GM23338 (cell line): ENCODE measurements at regions not wholly inside any gene's neighbourhood (a gene's known extent, or its start where the extent isn't known, plus 50 kb on each side); places are given as distances from the start of the nearest gene placed in this dataset.

Source experiments
- ATAC-seq: fragments of 200-7000 bp; cut with Tn5 transposase; 3 replicates; pipeline ENCODE4 v1.9.1; 2020
- DNase-seq: peaks from one replicate; pipeline ENCODE4 v3.0.0-alpha.2; 2015; ENCODE audit warnings: low spot score
- H2AFZ ChIP-seq: fragments of 200-600 bp; sonication (generic); 2 replicates; pipeline ENCODE4 v1.8.0; 2016; ENCODE audit warnings: antibody characterized with exemption, mild to moderate bottlenecking, moderate library complexity
- H3F3A ChIP-seq: fragments of 200-600 bp; sonication (generic); replicated peaks from 2 replicates; pipeline ENCODE4 v1.8.0; 2017; ENCODE audit warnings: antibody characterized with exemption, mixed run types, low read depth
- H3K27ac ChIP-seq: fragments of 200-600 bp; sonication (generic); 2 replicates; pipeline ENCODE4 v1.6.1; 2016; ENCODE audit warnings: low read depth
- H3K27me3 ChIP-seq: fragments of 200-600 bp; sonication (generic); 2 replicates; pipeline ENCODE4 v1.8.0; 2016; ENCODE audit warnings: mild to moderate bottlenecking, mixed run types, moderate library complexity; ENCODE audit not compliant: insufficient read depth
- H3K36me3 ChIP-seq: fragments of 200-600 bp; sonication (generic); 2 replicates; pipeline ENCODE4 v1.8.0; 2016; ENCODE audit warnings: mild to moderate bottlenecking; ENCODE audit not compliant: insufficient read depth
- H3K4me1 ChIP-seq: fragments of 200-600 bp; sonication (generic); 2 replicates; pipeline ENCODE4 v1.8.0; 2016; ENCODE audit warnings: mild to moderate bottlenecking, moderate library complexity; ENCODE audit not compliant: insufficient read depth
- H3K4me2 ChIP-seq: fragments of 200-600 bp; sonication (generic); 2 replicates; pipeline ENCODE4 v1.7.1; 2017; ENCODE audit warnings: mixed run types
- H3K4me3 ChIP-seq: fragments of 200-600 bp; sonication (generic); 2 replicates; pipeline ENCODE4 v1.6.1; 2016; ENCODE audit warnings: mixed run types
- H3K79me2 ChIP-seq: fragments of 200-600 bp; sonication (generic); replicated peaks from 2 replicates; pipeline ENCODE4 v1.8.0; 2017; ENCODE audit warnings: mild to moderate bottlenecking; ENCODE audit not compliant: insufficient read depth
- H3K9me2 ChIP-seq: fragments of 200-600 bp; sonication (generic); 2 replicates; pipeline ENCODE4 v1.8.0; 2017; ENCODE audit not compliant: insufficient read depth
- H4K20me1 ChIP-seq: fragments of 200-600 bp; sonication (generic); replicated peaks from 2 replicates; pipeline ENCODE4 v1.8.0; 2017; ENCODE audit warnings: mild to moderate bottlenecking; ENCODE audit not compliant: insufficient read depth
- H3K27ac Mint-ChIP-seq: 2 replicates; pipeline ENCODE4 v1.8.0; 2020; ENCODE audit warnings: inconsistent platforms, mild to moderate bottlenecking, moderate library complexity, mixed read lengths
- H3K27me3 Mint-ChIP-seq: 3 replicates; pipeline ENCODE4 v1.8.0; 2022; ENCODE audit warnings: low read depth, mild to moderate bottlenecking, moderate library complexity, mixed read lengths, inconsistent platforms; ENCODE audit not compliant: insufficient read depth, poor library complexity
- H3K36me3 Mint-ChIP-seq: 3 replicates; pipeline ENCODE4 v1.8.0; 2021; ENCODE audit warnings: low read depth, mild to moderate bottlenecking, inconsistent platforms, moderate library complexity, mixed read lengths
- H3K4me1 Mint-ChIP-seq: 3 replicates; pipeline ENCODE4 v1.8.0; 2020; ENCODE audit warnings: mild to moderate bottlenecking, inconsistent platforms, mixed read lengths
- H3K4me3 Mint-ChIP-seq: 3 replicates; pipeline ENCODE4 v1.8.0; 2021; ENCODE audit warnings: moderate library complexity, mild to moderate bottlenecking, inconsistent platforms, mixed read lengths
- H3K9me3 Mint-ChIP-seq: 3 replicates; pipeline ENCODE4 v1.8.0; 2020; ENCODE audit warnings: moderate library complexity, mild to moderate bottlenecking, inconsistent platforms, mixed read lengths
- CREB1 ChIP-seq: fragments of 250-450 bp; sonication (Bioruptor Pico); IDR thresholded peaks from 2 replicates; pipeline ENCODE4 v1.5.0; 2020; ENCODE audit warnings: low read depth, mild to moderate bottlenecking, moderate library complexity
- EZH2 ChIP-seq: fragments of 200-600 bp; sonication (generic); IDR thresholded peaks from one replicate; pipeline ENCODE4 v1.8.0; 2017; ENCODE audit warnings: antibody characterized with exemption, mild to moderate bottlenecking, low read depth; ENCODE audit not compliant: unreplicated experiment
- JUNB ChIP-seq: IDR thresholded peaks from one replicate; pipeline ENCODE4 v1.6.1; 2016; ENCODE audit warnings: antibody characterized with exemption; ENCODE audit not compliant: unreplicated experiment
- NANOG ChIP-seq: IDR thresholded peaks from 2 replicates; pipeline ENCODE4 v1.6.1; 2016; ENCODE audit warnings: antibody characterized with exemption, borderline replicate concordance
- POLR2AphosphoS5 ChIP-seq: IDR thresholded peaks from 2 replicates; pipeline ENCODE4 v1.6.1; 2016; ENCODE audit warnings: antibody characterized with exemption, low read depth
- STAT1 ChIP-seq: IDR thresholded peaks from one replicate; pipeline ENCODE4 v1.6.1; 2016; ENCODE audit warnings: antibody characterized with exemption; ENCODE audit not compliant: unreplicated experiment
- ZNF331 ChIP-seq: fragments of 250-450 bp; sonication (Bioruptor Pico); IDR thresholded peaks from 2 replicates; pipeline ENCODE4 v1.5.0; 2020; ENCODE audit warnings: low read depth, mild to moderate bottlenecking, moderate library complexity
- TF ChIP-seq, protein P1 (sequence below): IDR thresholded peaks from one replicate; pipeline ENCODE4 v1.6.1; 2018; ENCODE audit warnings: antibody characterized with exemption; ENCODE audit not compliant: unreplicated experiment
- TF ChIP-seq, protein P2 (sequence below), 2 experiments: fragments of 200-600 bp in 1 of 2; sonication (generic) in 1 of 2; conservative IDR thresholded peaks; 2 replicates each; pipeline versions ENCODE4 v1.5.1 to v1.6.1; 2016 to 2017; ENCODE audit warnings: antibody characterized with exemption in 2 of 2, low read depth in 2 of 2, mild to moderate bottlenecking in 2 of 2, moderate library complexity in 1 of 2
- TF ChIP-seq, protein P3 (sequence below): fragments of 250-450 bp; sonication (Bioruptor Pico); IDR thresholded peaks from 2 replicates; pipeline ENCODE4 v1.5.0; 2020; ENCODE audit warnings: mild to moderate bottlenecking, moderate library complexity
- TF ChIP-seq, protein P4 (sequence below): IDR thresholded peaks from 2 replicates; pipeline ENCODE4 v1.6.1; 2016; ENCODE audit warnings: antibody characterized with exemption

DNA sequence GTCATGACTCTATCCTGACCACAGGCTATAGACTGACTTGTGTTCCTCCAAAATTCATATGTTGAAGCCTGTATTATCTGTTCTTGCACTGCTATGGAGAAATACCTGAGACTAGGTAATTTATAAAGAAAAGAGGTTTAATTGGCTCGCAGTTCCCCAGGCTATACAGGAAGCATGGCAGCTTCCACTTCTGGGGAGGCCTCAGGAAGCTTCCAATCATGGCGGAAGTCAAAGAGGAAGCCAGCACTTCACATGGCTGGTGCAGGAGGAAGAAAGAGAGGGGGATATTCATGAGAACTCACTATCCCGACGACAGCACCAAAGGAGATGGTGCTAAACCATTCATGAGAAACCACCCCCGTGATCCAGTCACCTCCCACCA is 84.3 kb upstream of the KDM7A start:
- ATAC-seq (no peak), DNase-seq (no peak)
- Histone ChIP-seq H3K27ac (no peak overlapping the region), H3K36me3 (no peaks in the 10 kb centered on the region), H3F3A (no peaks in the 10 kb centered on the region), H3K9me2 (0 out of 2 replicates have a peak, but pooled peaks cover 11% of the 10 kb centered on the region), H4K20me1 (no peaks in the 10 kb centered on the region), H3K4me3 (no peak overlapping the region), H3K4me2 (no peak overlapping the region), H2AFZ (peak overlapping the region; percentile 14; the same call in 1 of the 2 replicates), H3K79me2 (no peaks in the 10 kb centered on the region), H3K4me1 (no peaks in the 10 kb centered on the region), H3K27me3 (no peaks in the 10 kb centered on the region)
- Mint-ChIP-seq H3K36me3 (no peaks in the 10 kb centered on the region), H3K4me1 (no peaks in the 10 kb centered on the region), H3K4me3 (no peak overlapping the region), H3K27me3 (peaks cover 5% of the 10 kb centered on the region), H3K27ac (no peak overlapping the region), H3K9me3 (peaks cover 12% of the 10 kb centered on the region)
- TF ChIP-seq CREB1, result no peak
- TF ChIP-seq, protein P1, sequence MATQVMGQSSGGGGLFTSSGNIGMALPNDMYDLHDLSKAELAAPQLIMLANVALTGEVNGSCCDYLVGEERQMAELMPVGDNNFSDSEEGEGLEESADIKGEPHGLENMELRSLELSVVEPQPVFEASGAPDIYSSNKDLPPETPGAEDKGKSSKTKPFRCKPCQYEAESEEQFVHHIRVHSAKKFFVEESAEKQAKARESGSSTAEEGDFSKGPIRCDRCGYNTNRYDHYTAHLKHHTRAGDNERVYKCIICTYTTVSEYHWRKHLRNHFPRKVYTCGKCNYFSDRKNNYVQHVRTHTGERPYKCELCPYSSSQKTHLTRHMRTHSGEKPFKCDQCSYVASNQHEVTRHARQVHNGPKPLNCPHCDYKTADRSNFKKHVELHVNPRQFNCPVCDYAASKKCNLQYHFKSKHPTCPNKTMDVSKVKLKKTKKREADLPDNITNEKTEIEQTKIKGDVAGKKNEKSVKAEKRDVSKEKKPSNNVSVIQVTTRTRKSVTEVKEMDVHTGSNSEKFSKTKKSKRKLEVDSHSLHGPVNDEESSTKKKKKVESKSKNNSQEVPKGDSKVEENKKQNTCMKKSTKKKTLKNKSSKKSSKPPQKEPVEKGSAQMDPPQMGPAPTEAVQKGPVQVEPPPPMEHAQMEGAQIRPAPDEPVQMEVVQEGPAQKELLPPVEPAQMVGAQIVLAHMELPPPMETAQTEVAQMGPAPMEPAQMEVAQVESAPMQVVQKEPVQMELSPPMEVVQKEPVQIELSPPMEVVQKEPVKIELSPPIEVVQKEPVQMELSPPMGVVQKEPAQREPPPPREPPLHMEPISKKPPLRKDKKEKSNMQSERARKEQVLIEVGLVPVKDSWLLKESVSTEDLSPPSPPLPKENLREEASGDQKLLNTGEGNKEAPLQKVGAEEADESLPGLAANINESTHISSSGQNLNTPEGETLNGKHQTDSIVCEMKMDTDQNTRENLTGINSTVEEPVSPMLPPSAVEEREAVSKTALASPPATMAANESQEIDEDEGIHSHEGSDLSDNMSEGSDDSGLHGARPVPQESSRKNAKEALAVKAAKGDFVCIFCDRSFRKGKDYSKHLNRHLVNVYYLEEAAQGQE, result no peak
- TF ChIP-seq EZH2, result no peak
- TF ChIP-seq, protein P2, sequence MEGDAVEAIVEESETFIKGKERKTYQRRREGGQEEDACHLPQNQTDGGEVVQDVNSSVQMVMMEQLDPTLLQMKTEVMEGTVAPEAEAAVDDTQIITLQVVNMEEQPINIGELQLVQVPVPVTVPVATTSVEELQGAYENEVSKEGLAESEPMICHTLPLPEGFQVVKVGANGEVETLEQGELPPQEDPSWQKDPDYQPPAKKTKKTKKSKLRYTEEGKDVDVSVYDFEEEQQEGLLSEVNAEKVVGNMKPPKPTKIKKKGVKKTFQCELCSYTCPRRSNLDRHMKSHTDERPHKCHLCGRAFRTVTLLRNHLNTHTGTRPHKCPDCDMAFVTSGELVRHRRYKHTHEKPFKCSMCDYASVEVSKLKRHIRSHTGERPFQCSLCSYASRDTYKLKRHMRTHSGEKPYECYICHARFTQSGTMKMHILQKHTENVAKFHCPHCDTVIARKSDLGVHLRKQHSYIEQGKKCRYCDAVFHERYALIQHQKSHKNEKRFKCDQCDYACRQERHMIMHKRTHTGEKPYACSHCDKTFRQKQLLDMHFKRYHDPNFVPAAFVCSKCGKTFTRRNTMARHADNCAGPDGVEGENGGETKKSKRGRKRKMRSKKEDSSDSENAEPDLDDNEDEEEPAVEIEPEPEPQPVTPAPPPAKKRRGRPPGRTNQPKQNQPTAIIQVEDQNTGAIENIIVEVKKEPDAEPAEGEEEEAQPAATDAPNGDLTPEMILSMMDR (conservative IDR thresholded peaks at IDR 0.05; ENCODE audit: low read depth in 2 of 2), result no peak
- no peak for TF ChIP-seq STAT1
- no peak for TF ChIP-seq NANOG
- TF ChIP-seq, protein P3, sequence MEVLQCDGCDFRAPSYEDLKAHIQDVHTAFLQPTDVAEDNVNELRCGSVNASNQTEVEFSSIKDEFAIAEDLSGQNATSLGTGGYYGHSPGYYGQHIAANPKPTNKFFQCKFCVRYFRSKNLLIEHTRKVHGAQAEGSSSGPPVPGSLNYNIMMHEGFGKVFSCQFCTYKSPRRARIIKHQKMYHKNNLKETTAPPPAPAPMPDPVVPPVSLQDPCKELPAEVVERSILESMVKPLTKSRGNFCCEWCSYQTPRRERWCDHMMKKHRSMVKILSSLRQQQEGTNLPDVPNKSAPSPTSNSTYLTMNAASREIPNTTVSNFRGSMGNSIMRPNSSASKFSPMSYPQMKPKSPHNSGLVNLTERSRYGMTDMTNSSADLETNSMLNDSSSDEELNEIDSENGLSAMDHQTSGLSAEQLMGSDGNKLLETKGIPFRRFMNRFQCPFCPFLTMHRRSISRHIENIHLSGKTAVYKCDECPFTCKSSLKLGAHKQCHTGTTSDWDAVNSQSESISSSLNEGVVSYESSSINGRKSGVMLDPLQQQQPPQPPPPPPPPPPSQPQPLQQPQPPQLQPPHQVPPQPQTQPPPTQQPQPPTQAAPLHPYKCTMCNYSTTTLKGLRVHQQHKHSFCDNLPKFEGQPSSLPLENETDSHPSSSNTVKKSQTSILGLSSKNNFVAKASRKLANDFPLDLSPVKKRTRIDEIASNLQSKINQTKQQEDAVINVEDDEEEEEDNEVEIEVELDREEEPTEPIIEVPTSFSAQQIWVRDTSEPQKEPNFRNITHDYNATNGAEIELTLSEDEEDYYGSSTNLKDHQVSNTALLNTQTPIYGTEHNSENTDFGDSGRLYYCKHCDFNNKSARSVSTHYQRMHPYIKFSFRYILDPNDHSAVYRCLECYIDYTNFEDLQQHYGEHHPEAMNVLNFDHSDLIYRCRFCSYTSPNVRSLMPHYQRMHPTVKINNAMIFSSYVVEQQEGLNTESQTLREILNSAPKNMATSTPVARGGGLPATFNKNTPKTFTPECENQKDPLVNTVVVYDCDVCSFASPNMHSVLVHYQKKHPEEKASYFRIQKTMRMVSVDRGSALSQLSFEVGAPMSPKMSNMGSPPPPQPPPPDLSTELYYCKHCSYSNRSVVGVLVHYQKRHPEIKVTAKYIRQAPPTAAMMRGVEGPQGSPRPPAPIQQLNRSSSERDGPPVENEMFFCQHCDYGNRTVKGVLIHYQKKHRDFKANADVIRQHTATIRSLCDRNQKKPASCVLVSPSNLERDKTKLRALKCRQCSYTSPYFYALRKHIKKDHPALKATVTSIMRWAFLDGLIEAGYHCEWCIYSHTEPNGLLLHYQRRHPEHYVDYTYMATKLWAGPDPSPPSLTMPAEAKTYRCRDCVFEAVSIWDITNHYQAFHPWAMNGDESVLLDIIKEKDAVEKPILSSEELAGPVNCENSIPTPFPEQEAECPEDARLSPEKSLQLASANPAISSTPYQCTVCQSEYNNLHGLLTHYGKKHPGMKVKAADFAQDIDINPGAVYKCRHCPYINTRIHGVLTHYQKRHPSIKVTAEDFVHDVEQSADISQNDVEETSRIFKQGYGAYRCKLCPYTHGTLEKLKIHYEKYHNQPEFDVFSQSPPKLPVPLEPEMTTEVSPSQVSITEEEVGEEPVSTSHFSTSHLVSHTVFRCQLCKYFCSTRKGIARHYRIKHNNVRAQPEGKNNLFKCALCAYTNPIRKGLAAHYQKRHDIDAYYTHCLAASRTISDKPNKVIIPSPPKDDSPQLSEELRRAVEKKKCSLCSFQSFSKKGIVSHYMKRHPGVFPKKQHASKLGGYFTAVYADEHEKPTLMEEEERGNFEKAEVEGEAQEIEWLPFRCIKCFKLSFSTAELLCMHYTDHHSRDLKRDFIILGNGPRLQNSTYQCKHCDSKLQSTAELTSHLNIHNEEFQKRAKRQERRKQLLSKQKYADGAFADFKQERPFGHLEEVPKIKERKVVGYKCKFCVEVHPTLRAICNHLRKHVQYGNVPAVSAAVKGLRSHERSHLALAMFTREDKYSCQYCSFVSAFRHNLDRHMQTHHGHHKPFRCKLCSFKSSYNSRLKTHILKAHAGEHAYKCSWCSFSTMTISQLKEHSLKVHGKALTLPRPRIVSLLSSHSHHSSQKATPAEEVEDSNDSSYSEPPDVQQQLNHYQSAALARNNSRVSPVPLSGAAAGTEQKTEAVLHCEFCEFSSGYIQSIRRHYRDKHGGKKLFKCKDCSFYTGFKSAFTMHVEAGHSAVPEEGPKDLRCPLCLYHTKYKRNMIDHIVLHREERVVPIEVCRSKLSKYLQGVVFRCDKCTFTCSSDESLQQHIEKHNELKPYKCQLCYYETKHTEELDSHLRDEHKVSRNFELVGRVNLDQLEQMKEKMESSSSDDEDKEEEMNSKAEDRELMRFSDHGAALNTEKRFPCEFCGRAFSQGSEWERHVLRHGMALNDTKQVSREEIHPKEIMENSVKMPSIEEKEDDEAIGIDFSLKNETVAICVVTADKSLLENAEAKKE, result no peak
- no peak for TF ChIP-seq JUNB
- no peak for TF ChIP-seq POLR2AphosphoS5
- no peak for TF ChIP-seq ZNF331 (CRISPR knock-in tag)
- TF ChIP-seq, protein P4, sequence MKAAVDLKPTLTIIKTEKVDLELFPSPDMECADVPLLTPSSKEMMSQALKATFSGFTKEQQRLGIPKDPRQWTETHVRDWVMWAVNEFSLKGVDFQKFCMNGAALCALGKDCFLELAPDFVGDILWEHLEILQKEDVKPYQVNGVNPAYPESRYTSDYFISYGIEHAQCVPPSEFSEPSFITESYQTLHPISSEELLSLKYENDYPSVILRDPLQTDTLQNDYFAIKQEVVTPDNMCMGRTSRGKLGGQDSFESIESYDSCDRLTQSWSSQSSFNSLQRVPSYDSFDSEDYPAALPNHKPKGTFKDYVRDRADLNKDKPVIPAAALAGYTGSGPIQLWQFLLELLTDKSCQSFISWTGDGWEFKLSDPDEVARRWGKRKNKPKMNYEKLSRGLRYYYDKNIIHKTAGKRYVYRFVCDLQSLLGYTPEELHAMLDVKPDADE, result no peak
